ENCODE measurements at regions not wholly inside any gene's neighbourhood (a gene's known extent, or its start where the extent isn't known, plus 50 kb on each side); places are given as distances from the start of the nearest gene placed in this dataset.

GRCh38 chr3:170657312-170657711 lies 71.4 kb upstream of the SLC7A14 start:
- TF ChIP-seq CTCF (IDR thresholded peaks at IDR 0.05; ENCODE audit: control extremely low read depth in 1 of 3, insufficient read depth in 1 of 3, low read depth in 1 of 3, low read length in 3 of 3): no peak
- no peak for TF ChIP-seq CHD2 (IDR thresholded peaks at IDR 0.05; ENCODE audit: low read length)
- no peak for TF ChIP-seq RFX5 (IDR thresholded peaks at IDR 0.05; ENCODE audit: borderline replicate concordance, low read depth, low read length)
- TF ChIP-seq SP1 (IDR thresholded peaks at IDR 0.05; ENCODE audit: low read depth, low read length): no peak
- no peak for TF ChIP-seq USF2 (IDR thresholded peaks at IDR 0.05; ENCODE audit: low read length)
- no peak for TF ChIP-seq ATF3 (IDR thresholded peaks at IDR 0.05; ENCODE audit: insufficient read depth, low read depth, low read length)
- TF ChIP-seq KDM5A (IDR thresholded peaks at IDR 0.05; ENCODE audit: low read length): no peak
- no peak for TF ChIP-seq CEBPB (IDR thresholded peaks at IDR 0.05; ENCODE audit: low read depth, low read length)
- TF ChIP-seq RBBP5 (IDR thresholded peaks at IDR 0.05; ENCODE audit: borderline replicate concordance, low read depth, low read length): no peak
